PC-9 (cell line): ENCODE measurements at regions not wholly inside any gene's neighbourhood (a gene's known extent, or its start where the extent isn't known, plus 50 kb on each side); places are given as distances from the start of the nearest gene placed in this dataset.

ENCODE experiments used
- CTCF ChIP-seq: fragments of 200-600 bp; sonication (generic); conservative IDR thresholded peaks from 2 replicates; pipeline ENCODE4 v1.6.1; 2017; ENCODE audit warnings: mixed run types, antibody characterized with exemption, mild to moderate bottlenecking, moderate library complexity
- EZH2 ChIP-seq: fragments of 200-600 bp; sonication (generic); IDR thresholded peaks from 2 replicates; pipeline ENCODE4 v1.8.0; 2017; ENCODE audit warnings: antibody characterized with exemption, low read depth

DNA sequence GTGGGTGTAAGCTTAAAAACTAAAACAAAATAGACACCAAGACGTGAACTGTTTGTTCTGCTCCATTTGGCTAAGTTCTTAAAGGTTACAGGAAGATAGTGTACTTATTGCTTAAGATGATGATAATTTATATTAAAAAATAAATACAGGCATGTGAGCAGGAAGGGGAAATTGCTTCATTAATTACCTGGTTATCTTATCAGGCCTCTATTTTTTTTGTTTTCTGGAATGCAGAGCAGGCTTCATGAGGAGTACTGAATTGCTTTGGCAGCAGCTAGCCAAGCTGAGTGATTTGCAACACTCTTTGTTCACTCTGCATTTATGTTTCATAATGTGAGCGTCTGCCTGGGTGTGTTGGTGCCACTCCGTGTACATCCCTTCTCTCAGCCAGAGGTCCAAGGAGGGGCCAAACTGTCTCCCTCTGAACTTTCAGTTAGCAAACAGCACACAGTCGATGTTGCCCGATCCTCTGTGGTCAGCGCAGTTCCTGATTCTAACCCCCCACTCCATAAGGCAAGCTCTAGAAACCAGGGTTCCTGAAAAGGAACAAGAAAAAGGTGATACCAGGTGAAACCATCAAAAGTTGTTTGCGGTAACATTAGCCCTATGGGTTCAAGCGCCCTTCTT is 348.2 kb downstream of the SPRY1 start:
- no peak for TF ChIP-seq EZH2
- TF ChIP-seq CTCF: no peak
